ENCODE measurements at regions not wholly inside any gene's neighbourhood (a gene's known extent, or its start where the extent isn't known, plus 50 kb on each side); places are given as distances from the start of the nearest gene placed in this dataset.

DNA sequence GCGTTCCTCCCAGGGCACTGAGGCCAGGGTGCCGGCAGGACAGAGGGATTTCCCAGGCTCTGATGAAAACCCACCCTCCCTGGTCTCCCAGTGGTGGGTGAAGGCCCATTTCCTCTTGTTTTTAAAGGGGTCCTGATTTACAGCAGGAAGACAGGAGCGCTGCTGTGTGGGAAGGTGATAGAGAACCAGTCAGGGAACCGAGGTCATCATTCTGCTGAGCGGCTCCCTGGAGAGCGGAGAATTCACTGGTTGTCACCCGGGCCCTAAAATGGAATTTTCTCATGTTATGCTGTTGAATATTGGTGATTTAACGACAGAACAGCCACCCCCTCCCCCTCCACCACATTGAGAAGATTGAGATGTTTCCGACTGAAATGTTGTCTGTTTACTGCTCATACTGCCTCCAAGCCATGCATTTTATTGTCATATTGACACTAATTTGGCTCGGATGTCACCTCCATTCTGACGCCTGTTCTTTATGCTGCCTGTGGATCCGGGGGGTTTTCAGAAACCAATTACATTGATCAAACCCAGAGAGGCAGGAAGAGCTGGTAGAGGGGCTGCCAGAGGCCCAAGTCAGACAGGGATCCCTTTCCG lies 225.2 kb downstream of the GLI2 start:
- no peak overlapping the region for H3K4me2 ChIP-seq (ENCODE audit: control insufficient read depth, insufficient read depth)
- BruUV-seq (replicated peaks) = no TSS peak
- H3K9ac ChIP-seq (ENCODE audit: control insufficient read depth, insufficient read depth, low read length) = no peak overlapping the region
- H3K9me3 ChIP-seq (replicated peaks; ENCODE audit: control insufficient read depth, insufficient read depth, low read length) = no peaks in the 10 kb centered on the region
- no peaks in the 10 kb centered on the region for H3K79me2 ChIP-seq (ENCODE audit: control insufficient read depth, insufficient read depth, low read length)
- no peak for FAIRE-seq
- H3K27me3 ChIP-seq (replicated peaks in 1 of 2; ENCODE audit: control insufficient read depth in 2 of 2, insufficient read depth in 2 of 2, low read length in 1 of 2) = peaks cover 0 to 2% of the 10 kb centered on the region in 2 experiments; a peak in 2 of 4 replicates
- SMC1A ChIA-PET (ENCODE audit: uncharacterized antibody, unreplicated experiment) = no interaction called here
- CTCF ChIA-PET = no interaction called here
- DNase-seq (ENCODE audit: low read depth, low spot score) = no peak
- POLR2A ChIA-PET = no interaction called here
- H3K4me1 ChIP-seq (ENCODE audit: control insufficient read depth, insufficient read depth, low read length) = no peaks in the 10 kb centered on the region
- in situ Hi-C loops (cut with MboI) (no loop called here), intact Hi-C loops (cut with micrococcal nuclease; ENCODE audit: unreplicated experiment) (no loop called here)
- H3K27ac ChIP-seq (ENCODE audit: control insufficient read depth, insufficient read depth) = no peak overlapping the region
- no peaks in the 10 kb centered on the region for H4K20me1 ChIP-seq (ENCODE audit: control insufficient read depth, insufficient read depth)
- RAD21 ChIA-PET (ENCODE audit: unreplicated experiment) = no interaction called here
- H3K36me3 ChIP-seq (ENCODE audit: control insufficient read depth in 2 of 2, insufficient read depth in 2 of 2, low read length in 1 of 2) = no peaks in the 10 kb centered on the region
- H3K4me3 ChIP-seq = no peak overlapping the region
- WGBS (ENCODE audit: insufficient coverage, insufficient replicate concordance, low lambda C conversion rate, missing lambda C conversion rate) = 21% methylated on average over 13 of the region's 13 CpGs
- no peak overlapping the region for H2AFZ ChIP-seq (ENCODE audit: control insufficient read depth, low read depth, low read length)
- ATAC-seq = no peak
- TF ChIP-seq, protein P1, sequence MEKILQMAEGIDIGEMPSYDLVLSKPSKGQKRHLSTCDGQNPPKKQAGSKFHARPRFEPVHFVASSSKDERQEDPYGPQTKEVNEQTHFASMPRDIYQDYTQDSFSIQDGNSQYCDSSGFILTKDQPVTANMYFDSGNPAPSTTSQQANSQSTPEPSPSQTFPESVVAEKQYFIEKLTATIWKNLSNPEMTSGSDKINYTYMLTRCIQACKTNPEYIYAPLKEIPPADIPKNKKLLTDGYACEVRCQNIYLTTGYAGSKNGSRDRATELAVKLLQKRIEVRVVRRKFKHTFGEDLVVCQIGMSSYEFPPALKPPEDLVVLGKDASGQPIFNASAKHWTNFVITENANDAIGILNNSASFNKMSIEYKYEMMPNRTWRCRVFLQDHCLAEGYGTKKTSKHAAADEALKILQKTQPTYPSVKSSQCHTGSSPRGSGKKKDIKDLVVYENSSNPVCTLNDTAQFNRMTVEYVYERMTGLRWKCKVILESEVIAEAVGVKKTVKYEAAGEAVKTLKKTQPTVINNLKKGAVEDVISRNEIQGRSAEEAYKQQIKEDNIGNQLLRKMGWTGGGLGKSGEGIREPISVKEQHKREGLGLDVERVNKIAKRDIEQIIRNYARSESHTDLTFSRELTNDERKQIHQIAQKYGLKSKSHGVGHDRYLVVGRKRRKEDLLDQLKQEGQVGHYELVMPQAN (conservative IDR thresholded peaks at IDR 0.05) = no peak
- TF ChIP-seq HDAC2 (IDR thresholded peaks at IDR 0.05) (no peak), MEF2B (IDR thresholded peaks at IDR 0.05; ENCODE audit: partially characterized antibody, poor library complexity, severe bottlenecking) (no peak), POLR2AphosphoS5 (IDR thresholded peaks at IDR 0.05; ENCODE audit: low read length) (no peak), WRNIP1 (IDR thresholded peaks at IDR 0.05; ENCODE audit: borderline replicate concordance, low read depth, low read length) (no peak), KDM1A (IDR thresholded peaks at IDR 0.05; ENCODE audit: borderline replicate concordance) (no peak), CREB1 (IDR thresholded peaks at IDR 0.05; ENCODE audit: low read depth) (no peak), SP1 (IDR thresholded peaks at IDR 0.05; ENCODE audit: low read depth, low read length) (no peak), CEBPB (IDR thresholded peaks at IDR 0.05; ENCODE audit: borderline replicate concordance in 1 of 2, low read depth in 2 of 2, low read length in 2 of 2) (no peak), SIX5 (IDR thresholded peaks at IDR 0.05; ENCODE audit: low read depth, low read length, severe bottlenecking) (no peak)
- TF ChIP-seq, protein P2, sequence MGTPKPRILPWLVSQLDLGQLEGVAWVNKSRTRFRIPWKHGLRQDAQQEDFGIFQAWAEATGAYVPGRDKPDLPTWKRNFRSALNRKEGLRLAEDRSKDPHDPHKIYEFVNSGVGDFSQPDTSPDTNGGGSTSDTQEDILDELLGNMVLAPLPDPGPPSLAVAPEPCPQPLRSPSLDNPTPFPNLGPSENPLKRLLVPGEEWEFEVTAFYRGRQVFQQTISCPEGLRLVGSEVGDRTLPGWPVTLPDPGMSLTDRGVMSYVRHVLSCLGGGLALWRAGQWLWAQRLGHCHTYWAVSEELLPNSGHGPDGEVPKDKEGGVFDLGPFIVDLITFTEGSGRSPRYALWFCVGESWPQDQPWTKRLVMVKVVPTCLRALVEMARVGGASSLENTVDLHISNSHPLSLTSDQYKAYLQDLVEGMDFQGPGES (IDR thresholded peaks at IDR 0.05) = no peak
- TF ChIP-seq, protein P3, sequence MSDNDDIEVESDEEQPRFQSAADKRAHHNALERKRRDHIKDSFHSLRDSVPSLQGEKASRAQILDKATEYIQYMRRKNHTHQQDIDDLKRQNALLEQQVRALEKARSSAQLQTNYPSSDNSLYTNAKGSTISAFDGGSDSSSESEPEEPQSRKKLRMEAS (IDR thresholded peaks at IDR 0.05; ENCODE audit: low read depth, low read length) = no peak
- TF ChIP-seq, protein P4, sequence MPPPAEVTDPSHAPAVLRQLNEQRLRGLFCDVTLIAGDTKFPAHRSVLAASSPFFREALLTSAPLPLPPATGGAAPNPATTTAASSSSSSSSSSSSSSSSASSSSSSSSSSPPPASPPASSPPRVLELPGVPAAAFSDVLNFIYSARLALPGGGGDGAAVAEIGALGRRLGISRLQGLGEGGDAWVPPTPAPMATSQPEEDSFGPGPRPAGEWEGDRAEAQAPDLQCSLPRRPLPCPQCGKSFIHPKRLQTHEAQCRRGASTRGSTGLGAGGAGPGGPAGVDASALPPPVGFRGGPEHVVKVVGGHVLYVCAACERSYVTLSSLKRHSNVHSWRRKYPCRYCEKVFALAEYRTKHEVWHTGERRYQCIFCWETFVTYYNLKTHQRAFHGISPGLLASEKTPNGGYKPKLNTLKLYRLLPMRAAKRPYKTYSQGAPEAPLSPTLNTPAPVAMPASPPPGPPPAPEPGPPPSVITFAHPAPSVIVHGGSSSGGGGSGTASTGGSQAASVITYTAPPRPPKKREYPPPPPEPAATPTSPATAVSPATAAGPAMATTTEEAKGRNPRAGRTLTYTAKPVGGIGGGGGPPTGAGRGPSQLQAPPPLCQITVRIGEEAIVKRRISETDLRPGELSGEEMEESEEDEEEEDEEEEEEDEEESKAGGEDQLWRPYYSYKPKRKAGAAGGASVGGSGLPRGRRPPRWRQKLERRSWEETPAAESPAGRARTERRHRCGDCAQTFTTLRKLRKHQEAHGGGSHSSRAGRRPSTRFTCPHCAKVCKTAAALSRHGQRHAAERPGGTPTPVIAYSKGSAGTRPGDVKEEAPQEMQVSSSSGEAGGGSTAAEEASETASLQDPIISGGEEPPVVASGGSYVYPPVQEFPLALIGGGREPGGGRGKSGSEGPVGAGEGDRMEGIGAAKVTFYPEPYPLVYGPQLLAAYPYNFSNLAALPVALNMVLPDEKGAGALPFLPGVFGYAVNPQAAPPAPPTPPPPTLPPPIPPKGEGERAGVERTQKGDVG (CRISPR knock-in tag; IDR thresholded peaks at IDR 0.05) = no peak
- TF ChIP-seq, protein P5, sequence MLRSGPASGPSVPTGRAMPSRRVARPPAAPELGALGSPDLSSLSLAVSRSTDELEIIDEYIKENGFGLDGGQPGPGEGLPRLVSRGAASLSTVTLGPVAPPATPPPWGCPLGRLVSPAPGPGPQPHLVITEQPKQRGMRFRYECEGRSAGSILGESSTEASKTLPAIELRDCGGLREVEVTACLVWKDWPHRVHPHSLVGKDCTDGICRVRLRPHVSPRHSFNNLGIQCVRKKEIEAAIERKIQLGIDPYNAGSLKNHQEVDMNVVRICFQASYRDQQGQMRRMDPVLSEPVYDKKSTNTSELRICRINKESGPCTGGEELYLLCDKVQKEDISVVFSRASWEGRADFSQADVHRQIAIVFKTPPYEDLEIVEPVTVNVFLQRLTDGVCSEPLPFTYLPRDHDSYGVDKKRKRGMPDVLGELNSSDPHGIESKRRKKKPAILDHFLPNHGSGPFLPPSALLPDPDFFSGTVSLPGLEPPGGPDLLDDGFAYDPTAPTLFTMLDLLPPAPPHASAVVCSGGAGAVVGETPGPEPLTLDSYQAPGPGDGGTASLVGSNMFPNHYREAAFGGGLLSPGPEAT (IDR thresholded peaks at IDR 0.05; ENCODE audit: low read depth) = no peak
